ENCODE measurements at regions not wholly inside any gene's neighbourhood (a gene's known extent, or its start where the extent isn't known, plus 50 kb on each side); places are given as distances from the start of the nearest gene placed in this dataset.

GRCh38 chr3:66738625-66739365, 238.0 kb upstream of the LRIG1 start:
- TF ChIP-seq, protein P1, sequence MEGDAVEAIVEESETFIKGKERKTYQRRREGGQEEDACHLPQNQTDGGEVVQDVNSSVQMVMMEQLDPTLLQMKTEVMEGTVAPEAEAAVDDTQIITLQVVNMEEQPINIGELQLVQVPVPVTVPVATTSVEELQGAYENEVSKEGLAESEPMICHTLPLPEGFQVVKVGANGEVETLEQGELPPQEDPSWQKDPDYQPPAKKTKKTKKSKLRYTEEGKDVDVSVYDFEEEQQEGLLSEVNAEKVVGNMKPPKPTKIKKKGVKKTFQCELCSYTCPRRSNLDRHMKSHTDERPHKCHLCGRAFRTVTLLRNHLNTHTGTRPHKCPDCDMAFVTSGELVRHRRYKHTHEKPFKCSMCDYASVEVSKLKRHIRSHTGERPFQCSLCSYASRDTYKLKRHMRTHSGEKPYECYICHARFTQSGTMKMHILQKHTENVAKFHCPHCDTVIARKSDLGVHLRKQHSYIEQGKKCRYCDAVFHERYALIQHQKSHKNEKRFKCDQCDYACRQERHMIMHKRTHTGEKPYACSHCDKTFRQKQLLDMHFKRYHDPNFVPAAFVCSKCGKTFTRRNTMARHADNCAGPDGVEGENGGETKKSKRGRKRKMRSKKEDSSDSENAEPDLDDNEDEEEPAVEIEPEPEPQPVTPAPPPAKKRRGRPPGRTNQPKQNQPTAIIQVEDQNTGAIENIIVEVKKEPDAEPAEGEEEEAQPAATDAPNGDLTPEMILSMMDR (IDR thresholded peaks at IDR 0.05; ENCODE audit: control extremely low read depth in 1 of 3, insufficient read depth in 1 of 3, low read depth in 1 of 3, low read length in 3 of 3) = no peak
- no peak for TF ChIP-seq POLR2A (IDR thresholded peaks at IDR 0.05; ENCODE audit: control extremely low read depth in 1 of 2, low read depth in 2 of 2, low read length in 2 of 2)
- TF ChIP-seq YY1 (IDR thresholded peaks at IDR 0.05; ENCODE audit: low read depth, low read length) = no peak
- TF ChIP-seq, protein P2, sequence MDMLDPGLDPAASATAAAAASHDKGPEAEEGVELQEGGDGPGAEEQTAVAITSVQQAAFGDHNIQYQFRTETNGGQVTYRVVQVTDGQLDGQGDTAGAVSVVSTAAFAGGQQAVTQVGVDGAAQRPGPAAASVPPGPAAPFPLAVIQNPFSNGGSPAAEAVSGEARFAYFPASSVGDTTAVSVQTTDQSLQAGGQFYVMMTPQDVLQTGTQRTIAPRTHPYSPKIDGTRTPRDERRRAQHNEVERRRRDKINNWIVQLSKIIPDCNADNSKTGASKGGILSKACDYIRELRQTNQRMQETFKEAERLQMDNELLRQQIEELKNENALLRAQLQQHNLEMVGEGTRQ (IDR thresholded peaks at IDR 0.05; ENCODE audit: low read length) = no peak
- no peak for TF ChIP-seq TAF1 (IDR thresholded peaks at IDR 0.05; ENCODE audit: low read depth, low read length)
- TF ChIP-seq RFX5 (IDR thresholded peaks at IDR 0.05; ENCODE audit: borderline replicate concordance, low read depth, low read length) = no peak
- TF ChIP-seq CEBPB (IDR thresholded peaks at IDR 0.05; ENCODE audit: low read depth, low read length) = no peak
- TF ChIP-seq POLR2AphosphoS5 (IDR thresholded peaks at IDR 0.05; ENCODE audit: low read depth, low read length) = no peak
- no peak for TF ChIP-seq ASH2L (IDR thresholded peaks at IDR 0.05; ENCODE audit: low read length)
- no peak for TF ChIP-seq SP1 (IDR thresholded peaks at IDR 0.05; ENCODE audit: low read depth, low read length)

All from H1 (cell line).